GM23248 (cell line): ENCODE measurements at regions not wholly inside any gene's neighbourhood (a gene's known extent, or its start where the extent isn't known, plus 50 kb on each side); places are given as distances from the start of the nearest gene placed in this dataset.

Experiments
- EZH2 ChIP-seq: fragments of 200-600 bp; sonication (generic); IDR thresholded peaks from 2 replicates; pipeline ENCODE4 v1.6.1; 2018; ENCODE audit warnings: antibody characterized with exemption, mild to moderate bottlenecking; ENCODE audit not compliant: insufficient read depth, poor library complexity, severe bottlenecking
- EZH2phosphoT487 ChIP-seq: fragments of 200-600 bp; sonication (generic); IDR thresholded peaks from 2 replicates; pipeline ENCODE4 v1.6.1; 2018; ENCODE audit warnings: antibody characterized with exemption, moderate library complexity, mild to moderate bottlenecking, low read depth; ENCODE audit not compliant: insufficient read depth

DNA sequence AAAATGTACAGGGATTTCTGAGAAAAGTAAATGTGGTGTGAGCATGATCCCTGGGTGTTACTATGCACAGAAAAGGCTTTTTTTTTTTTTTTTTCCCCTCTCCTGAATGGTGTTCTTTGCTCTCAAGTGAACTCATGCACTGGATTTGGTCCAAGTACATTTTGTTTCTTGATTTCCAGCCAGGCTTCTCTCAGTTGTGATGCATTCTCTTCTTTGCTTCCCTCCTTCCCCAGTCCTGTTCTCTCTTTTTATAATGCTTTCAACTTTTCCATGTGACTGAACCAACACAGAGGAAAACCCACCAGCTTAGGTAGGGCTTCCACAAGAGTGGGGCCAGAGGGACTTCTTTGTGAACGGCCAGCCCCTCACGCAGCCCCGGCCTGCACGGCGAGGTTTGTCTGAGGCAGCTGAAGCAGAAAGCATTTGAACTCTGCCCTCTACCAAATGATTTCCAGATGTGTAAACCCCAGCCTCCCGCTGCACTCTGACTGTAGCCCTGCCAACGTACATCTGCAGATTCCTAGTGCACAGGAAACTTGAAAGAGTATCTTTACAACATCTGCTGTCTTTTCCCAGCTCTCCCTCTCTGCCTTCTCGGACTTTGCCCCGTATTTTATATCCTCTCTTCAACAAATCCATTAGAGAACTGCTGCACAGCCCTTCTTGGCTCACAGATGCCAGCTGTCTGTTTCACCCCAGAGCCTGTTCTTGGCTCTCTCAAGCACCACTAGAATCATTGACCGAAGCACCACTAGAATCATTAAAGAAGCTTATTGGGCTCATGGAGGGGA, 71.8 kb upstream of the CD180 start:
- TF ChIP-seq EZH2 = no peak
- no peak for TF ChIP-seq EZH2phosphoT487
